HG03175 (cell line): ENCODE measurements at regions not wholly inside any gene's neighbourhood (a gene's known extent, or its start where the extent isn't known, plus 50 kb on each side); places are given as distances from the start of the nearest gene placed in this dataset.
A peak's percentile ranks its signal among the peaks of the same experiment; 100 is the strongest.

Experiments
- ATAC-seq: cut with Tn5 transposase; IDR thresholded peaks from one replicate; pipeline ENCODE4 v1.9.1; 2021; ENCODE audit warnings: mild to moderate bottlenecking, moderate library complexity; ENCODE audit not compliant: unreplicated experiment

DNA sequence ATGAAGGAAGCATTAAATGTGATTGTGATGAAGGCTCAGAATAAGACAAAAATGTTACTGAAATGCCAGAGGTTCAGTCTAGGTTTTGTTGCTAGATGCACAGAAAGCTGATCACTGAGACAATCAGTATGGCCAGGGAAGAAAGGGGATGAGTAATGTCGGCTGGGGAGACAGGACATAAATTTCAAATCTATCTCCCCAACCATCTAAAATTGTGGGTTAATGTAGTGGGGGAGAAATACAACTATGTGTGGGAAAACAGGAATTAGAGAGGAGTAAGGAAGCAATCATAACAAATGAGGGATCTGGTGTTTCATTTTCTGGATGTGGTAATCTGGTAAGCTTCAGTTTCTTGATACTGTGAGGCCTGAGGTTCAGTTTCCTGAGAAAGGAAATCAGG lies 1111.0 kb downstream of the XPNPEP1 start:
- no peak for ATAC-seq

DNA sequence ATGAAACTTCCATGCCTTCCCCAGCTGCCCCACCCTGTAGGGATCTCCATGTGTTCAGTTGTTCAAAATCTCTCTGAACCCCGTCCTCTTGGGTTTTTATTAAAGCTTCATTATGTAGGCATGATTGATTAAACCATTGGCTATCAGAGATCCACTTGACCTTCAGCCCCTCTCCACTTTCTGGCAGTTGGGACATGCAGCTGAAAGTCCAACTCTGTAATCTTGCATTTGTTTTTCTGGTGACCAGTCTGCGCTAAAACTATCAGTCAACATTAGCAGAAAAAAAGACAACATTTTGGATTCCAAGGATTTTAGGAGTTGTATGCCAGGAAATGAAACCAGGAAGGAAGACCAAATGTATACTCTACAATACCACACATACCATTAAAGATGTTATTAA lies 1115.1 kb downstream of the XPNPEP1 start:
- no peak for ATAC-seq

DNA sequence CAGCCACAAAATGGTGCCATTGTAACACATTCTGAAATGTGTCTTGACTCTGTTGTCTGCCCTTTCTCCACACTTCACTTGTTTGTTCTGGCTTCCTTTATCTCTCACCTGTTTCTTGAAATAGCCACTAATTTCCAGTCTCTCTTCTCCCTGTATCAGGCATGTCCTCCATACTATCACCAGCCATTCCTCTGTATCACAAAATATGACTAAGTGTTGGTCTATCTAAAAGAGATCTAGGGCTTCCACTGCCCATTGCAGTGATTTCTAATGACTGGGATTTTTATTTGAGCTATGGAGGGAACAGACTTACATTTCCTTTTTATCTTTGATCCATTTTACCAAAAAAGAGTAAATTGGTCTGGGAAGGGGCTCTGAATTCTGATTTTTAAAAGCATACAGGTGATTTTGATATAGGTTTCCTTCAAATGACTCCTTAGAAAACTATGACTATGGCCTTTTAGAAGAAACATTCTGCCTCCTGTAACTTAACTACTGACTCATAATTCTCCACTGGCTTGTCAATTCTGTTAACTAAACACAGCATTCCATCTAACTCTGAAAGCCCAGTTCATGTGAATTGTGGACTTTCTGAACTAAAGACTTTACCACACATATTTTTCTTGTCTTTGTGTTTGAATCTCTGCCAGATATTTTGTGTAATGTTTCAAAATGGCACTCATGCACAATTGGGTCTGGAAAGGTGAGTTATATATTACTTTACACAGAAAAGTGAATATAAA lies 1121.4 kb downstream of the XPNPEP1 start:
- ATAC-seq: no peak

DNA sequence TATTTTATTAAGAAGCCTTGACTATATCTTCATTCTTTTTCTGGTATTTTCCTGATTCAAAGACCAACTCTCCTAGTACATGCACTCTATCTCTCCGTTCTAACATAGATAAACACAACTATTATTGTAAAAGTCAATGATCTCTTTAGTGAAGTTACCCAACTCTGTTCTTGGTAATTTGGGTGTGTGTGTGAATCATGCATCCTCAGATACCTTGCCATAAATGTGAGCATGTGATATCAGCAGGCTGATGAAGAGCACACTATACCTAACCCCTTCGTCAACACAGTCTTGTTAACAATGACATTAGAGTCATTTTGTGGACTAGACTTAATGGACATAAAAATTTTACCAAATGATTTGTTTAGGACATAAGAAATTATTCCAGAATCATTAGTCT lies 1122.1 kb downstream of the XPNPEP1 start:
- ATAC-seq: no peak

DNA sequence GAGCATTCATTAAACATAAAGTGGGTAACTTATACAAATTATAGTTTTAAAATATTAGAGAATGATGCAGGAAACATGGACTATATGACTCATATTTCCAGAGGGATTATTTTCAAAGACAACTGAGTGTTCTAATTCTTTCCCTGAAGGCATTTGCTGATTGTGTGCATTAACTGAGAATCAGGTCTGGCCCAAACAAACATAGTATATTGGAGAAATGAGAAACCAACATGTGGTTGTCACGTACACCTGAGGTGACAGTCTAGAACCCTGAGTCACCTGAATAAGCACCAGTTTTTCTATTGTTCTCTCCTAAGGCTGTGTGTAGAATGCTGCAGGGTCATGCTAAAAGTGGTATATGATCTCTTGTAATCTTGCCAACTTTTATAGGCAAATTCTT lies 1125.7 kb downstream of the XPNPEP1 start:
- no peak for ATAC-seq

DNA sequence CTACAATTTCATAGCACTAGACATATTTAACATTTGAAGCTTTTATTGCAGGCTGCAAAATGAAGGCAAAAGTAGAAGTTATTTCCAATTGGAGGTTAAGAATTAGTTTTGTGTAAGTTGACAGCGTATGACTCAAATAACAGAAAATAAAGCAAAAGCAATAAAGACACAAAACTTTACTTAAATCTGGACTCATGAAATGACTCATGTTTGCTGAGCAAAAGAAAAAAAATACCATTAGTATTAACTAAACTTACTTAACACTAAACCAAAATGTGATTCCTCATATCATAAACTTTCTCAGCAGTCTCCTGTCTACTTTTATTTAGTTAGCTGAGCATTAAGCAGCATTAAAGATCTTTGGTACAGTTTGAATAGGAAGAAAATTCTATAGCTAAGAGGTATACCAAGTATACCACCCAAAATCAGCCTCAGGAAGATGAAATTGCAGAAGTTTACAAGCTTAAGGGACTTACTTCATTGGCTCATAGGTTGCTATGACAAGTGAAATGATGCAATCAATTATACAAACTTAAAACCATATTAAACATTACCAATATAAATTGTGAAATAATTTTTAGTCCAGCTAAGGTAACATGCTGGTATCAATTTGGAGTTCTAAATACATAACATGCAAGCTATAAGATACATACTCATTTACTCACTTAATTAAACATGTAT lies 1131.4 kb downstream of the XPNPEP1 start:
- no peak for ATAC-seq

- ATAC-seq: no peak
Measured at GRCh38 chr10:108791030-108791429, 1132.3 kb downstream of the XPNPEP1 start.

GRCh38 chr10:108789919-108790318 lies 1133.4 kb downstream of the XPNPEP1 start:
- ATAC-seq: peak; percentile 88

- ATAC-seq: no peak
Measured at GRCh38 chr10:108789336-108789735, 1134.0 kb downstream of the XPNPEP1 start.

GRCh38 chr10:108788891-108789290 lies 1134.4 kb downstream of the XPNPEP1 start:
- no peak for ATAC-seq

DNA sequence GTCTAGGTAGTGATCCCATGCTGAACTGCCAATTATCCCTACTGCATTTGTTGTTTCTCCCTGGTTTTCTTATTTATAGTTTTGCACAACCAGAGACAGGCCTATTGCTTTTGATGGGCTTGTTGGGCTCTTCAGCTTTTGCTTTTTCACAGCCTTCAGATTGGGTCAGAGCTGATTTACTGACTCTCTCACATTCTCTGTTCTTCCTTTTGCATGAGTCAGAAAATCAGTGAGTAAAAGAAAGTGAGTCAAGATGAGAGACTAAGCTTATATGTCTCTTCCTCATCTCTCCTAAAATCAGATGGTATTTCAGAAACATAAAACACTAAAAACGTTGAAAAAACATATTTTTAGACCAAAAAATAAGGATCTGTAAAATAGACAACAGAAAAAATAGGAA lies 1135.4 kb downstream of the XPNPEP1 start:
- ATAC-seq: no peak

DNA sequence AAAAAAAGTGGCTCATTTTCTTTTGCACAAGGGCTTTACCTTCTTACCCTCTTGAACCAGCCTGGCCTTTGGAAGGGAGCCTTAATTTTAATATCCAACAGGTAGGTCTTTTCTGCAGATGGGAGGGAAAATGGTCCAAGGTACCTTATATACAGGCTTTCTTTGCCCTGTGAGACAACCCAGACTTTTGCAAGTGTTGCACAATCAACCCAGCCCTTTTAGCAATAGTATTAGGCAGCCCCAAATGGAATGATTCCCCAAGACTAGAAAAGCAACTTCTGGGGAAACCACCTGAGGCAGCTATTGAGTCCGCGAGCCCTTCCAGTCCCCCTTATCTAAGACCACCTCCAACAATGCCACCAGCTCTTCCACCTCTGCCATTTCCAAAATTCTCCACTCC lies 1138.3 kb downstream of the XPNPEP1 start:
- ATAC-seq: no peak

DNA sequence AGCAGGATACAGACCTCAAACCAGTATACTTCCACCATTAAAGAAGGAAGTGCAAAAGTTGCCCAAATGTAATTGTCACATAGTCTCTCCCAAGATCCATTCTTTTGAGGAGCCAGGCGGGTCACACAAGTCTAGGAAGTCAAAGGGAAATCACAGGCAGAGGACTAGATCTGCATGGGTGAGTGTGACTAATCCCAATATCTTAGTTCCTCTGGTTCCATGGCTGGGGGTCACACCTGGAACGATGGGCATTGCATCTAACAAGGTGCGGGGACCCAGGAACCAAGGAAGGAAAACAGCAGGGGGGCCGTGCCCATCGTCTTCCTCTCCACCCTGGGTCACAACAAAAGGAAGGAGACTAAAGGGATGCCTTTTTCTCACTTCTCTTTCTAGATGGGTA lies 1138.8 kb downstream of the XPNPEP1 start:
- no peak for ATAC-seq

GRCh38 chr10:108783897-108784296 lies 1139.4 kb downstream of the XPNPEP1 start:
- peak; percentile 81 for ATAC-seq

DNA sequence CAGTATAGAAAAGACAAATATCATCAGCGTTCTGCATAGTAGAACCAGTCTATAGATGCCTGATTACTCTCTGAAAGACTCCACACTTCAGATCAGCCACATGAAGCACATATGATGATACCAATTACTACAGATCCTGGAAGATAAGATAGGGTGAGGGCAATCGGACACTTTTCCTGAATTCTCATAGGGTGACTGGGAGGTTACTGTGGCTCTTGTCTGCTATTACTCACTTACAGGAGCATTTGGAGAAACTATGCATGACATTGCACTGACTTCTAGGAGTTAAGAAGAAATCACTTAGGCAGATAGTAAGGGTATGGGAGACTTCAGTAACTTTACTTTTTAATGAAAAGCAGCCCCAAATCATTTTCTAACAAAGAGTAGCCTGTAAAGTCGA lies 1140.9 kb downstream of the XPNPEP1 start:
- ATAC-seq: no peak

DNA sequence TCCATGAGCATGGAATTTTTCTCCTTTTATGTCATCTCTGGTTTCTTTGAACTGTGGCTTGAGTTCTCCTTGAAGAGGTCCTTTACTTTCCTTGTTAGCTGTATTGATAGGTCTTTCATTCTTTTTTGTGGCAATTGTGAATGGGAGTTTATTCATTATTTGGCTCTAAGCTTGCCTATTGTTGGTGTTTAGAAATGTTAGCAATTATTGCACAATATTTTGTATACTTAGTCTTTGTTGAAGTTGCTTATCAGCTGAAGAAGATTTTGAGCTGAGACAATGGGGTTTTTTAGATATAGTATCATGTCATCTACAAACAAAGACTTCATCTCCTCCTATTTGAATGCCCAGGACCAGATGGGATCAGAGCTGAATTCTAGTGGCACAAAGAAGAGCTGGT lies 1143.8 kb downstream of the XPNPEP1 start:
- ATAC-seq: no peak

DNA sequence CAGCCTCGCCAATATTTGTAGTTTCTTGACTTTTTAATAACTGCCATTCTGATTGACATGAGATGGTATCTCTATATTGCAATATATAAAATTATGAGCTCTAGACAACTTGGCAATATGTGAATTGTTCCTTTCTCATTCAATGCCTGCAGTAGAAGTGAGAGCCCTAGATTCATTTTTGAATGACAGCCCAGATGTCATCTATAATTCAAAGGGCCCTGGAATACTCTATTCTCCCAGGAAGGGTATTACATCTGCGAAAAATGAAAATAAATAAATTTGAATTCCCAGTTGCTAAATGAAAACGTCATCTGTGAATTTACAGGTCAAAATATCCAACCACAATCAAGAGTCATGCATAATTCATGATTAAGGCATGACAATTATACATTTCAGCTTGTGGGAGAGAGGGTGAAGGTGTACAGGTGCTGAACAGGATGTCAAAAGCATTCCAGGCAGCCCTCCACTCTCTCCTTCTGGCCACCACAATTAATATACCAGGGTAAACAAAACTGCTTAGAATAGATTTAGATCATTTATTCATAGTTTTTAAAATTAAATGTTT lies 1147.3 kb downstream of the XPNPEP1 start:
- ATAC-seq: no peak

- ATAC-seq: no peak
Measured at GRCh38 chr10:108771106-108771505, 1152.2 kb downstream of the XPNPEP1 start.

GRCh38 chr10:108765794-108766193 lies 1157.5 kb downstream of the XPNPEP1 start:
- no peak for ATAC-seq

- no peak for ATAC-seq
Measured at GRCh38 chr10:108757946-108758345, 1165.4 kb downstream of the XPNPEP1 start.

- ATAC-seq: no peak
Measured at GRCh38 chr10:108755646-108756045, 1167.7 kb downstream of the XPNPEP1 start.

DNA sequence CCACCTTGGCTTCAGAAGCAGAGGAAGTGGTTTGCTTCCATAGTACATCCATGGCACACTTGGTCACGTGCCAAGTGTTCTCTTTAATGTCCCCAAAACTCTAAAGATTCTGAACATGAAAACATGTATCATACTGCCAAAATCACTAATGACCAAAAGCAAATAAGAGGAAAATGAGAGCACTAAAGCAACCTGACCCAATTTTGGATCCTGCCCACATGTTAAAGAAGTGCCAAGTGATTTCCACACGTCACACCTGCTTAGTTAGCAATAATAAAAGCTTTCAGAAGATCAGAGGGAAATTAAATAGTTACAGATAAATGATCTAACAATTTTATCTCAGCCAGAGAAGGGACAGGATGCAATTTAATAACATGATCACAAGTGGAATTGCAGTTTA lies 1170.0 kb downstream of the XPNPEP1 start:
- no peak for ATAC-seq
